GM13976 (cell line): ENCODE measurements at regions not wholly inside any gene's neighbourhood (a gene's known extent, or its start where the extent isn't known, plus 50 kb on each side); places are given as distances from the start of the nearest gene placed in this dataset.
"Not testable (repeated sequence)": the region's sequence is repeated elsewhere in the genome, so short reads cannot be mapped to it uniquely, and the experiment has no call there.

ENCODE experiments used
- DNase-seq: peaks from one replicate; pipeline ENCODE4 v3.0.0; 2012; ENCODE audit warnings: low spot score
- in situ Hi-C: fragments of 300-500 bp; cut with MboI; formaldehyde crosslinking; loops from one replicate; pipeline ENCODE4 v1.12.0; 2022; ENCODE audit warnings: low sequenced_read_pairs, mixed read lengths, inconsistent platforms; ENCODE audit not compliant: unreplicated experiment
- TF ChIP-seq, protein P1 (sequence below): IDR thresholded peaks from 2 replicates; pipeline ENCODE4 v1.5.1; 2012; ENCODE audit warnings: borderline replicate concordance, mild to moderate bottlenecking; ENCODE audit not compliant: insufficient read depth; ENCODE audit errors: extremely low read depth, missing control alignments, control extremely low read depth

DNA sequence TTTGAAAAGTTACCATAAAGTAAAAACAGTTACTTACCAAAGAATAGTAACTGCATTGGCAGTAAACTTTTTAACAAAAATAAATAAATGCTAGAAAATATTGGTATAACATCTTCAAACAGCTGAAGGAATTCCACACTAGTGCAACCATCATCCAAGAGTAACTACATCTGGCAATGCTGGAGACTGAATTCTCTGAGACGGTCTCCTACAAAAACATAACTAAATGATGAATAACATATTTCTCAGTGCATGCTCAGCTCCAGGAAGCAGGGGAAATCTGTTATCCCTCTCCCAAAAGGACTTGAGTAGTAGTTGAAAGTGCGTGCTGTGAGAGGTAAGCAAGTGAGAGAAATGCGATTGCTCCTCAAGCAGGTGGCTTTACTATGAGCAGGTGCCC, 526.8 kb upstream of the CCDC54 start:
- in situ Hi-C loops: no loop called here
- no peak for DNase-seq
- TF ChIP-seq, protein P1, sequence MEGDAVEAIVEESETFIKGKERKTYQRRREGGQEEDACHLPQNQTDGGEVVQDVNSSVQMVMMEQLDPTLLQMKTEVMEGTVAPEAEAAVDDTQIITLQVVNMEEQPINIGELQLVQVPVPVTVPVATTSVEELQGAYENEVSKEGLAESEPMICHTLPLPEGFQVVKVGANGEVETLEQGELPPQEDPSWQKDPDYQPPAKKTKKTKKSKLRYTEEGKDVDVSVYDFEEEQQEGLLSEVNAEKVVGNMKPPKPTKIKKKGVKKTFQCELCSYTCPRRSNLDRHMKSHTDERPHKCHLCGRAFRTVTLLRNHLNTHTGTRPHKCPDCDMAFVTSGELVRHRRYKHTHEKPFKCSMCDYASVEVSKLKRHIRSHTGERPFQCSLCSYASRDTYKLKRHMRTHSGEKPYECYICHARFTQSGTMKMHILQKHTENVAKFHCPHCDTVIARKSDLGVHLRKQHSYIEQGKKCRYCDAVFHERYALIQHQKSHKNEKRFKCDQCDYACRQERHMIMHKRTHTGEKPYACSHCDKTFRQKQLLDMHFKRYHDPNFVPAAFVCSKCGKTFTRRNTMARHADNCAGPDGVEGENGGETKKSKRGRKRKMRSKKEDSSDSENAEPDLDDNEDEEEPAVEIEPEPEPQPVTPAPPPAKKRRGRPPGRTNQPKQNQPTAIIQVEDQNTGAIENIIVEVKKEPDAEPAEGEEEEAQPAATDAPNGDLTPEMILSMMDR: no peak

DNA sequence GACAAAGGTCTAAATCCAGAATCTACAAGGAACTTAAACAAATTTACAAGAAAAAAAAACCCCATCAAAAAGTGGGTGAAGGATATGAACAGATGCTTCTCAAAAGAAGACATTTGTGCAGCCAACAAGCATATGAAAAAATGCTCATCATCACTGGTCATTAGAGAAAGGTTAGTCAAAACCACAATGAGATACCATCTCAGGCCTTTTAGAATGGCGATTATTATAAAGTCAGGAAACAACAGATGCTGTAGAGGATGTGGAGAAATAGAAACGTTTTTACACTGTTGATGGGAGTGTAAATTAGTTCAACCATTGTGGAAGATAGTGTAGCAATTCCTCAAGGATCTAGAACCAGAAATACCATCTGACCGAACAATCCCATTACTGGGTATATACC, 518.9 kb upstream of the CCDC54 start:
- in situ Hi-C loops, DNase-seq: not testable (repeated sequence)

DNA sequence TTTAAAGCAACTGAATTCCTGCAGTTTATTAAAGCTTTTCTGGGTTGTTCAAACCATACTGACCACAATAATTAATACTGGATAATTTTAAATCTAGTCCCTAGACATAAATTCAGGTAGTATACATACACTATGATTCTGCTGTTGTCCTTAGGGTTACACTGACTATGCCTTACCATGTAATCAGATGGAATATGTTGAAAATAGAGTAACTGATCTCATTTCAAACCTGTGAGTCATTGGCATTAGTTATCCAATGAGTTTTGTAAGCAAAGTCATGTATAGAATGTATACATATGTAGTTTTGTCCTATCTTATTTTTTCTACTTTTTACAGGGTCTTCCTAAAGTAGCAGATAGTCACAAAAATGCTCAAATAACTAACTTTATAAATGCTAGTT, 517.1 kb upstream of the CCDC54 start:
- TF ChIP-seq, protein P1: no peak
- in situ Hi-C loops: no loop called here
- DNase-seq: no peak

DNA sequence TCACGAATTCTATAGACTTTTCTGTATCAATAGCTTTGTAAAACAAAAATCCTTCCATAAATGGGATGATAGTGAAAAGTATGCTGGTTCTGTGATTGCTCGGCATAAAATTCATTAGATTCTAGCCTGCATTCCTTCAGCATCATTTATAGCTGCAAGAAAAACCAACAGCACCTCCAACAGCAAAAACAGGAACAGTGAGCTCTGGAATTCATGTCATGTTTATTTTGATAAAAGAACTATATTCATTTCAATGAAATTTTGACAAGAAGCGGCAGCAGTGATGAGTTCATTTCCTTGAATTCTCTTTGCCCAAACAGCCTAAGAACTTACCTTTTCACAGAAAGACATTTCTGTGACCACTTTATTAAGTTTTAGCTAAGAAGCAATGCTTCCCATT, 515.2 kb upstream of the CCDC54 start:
- no peak for DNase-seq
- in situ Hi-C loops: no loop called here
- TF ChIP-seq, protein P1: no peak

DNA sequence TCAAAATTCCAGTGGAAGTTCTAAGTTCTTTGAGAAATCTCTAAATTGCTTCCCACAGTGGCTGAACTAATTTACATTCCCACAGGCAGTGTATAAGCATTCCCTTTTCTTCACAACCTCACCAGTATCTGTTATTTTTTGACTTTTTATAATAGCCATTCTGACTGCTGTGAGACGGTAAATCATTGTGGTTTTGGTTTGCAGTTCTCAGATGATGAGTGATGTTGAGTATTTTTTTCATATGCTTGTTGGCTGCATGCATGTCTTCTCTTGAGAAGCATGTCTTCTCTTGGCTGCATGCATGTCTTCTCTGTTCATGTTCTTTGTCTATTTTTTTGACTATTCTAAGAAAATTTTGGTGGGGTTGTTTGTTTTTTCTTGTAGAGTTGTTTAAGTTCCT, 499.6 kb upstream of the CCDC54 start:
- in situ Hi-C loops: no loop called here
- TF ChIP-seq, protein P1: no peak

DNA sequence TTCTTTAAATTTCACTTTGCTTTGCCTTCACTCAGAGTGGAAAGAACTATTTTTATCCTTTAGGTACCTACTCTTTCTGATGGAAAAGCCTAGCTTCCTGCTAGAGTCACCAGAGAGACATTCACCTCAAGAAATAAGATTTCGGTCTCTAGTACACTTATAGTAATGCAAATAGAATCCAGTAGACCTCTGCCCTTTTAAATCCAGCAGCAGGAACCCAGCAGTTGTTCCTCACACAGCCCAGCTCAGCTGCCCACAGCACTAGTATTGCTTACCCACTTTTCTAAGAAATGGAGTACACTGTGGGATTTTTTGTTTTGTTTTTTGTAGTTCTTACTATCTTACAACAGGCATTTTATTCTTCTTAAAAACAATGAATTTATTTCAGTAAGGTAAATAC, 497.0 kb upstream of the CCDC54 start:
- in situ Hi-C loops: no loop called here
- TF ChIP-seq, protein P1: no peak
- DNase-seq: no peak

More for the DNA sequence above, 499.6 kb upstream of the CCDC54 start:
- no peak for DNase-seq

DNA sequence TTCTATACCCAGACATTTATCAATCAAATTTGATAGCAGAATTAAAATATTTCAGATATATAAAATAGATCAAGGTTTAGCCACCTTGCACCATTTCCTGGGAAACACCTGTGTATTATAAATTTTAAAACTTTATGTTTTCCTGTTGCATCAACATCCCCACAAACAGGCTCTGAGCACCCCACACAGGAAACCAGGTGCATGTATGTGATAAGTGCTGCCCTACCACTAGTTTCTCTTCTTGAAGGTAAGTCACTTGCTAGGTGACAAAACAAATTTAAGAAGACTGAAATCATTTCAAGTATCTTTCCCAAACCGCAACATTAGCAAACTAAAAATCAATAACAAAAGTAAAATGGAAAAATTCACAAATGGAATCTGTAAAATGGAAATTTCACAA, 496.1 kb upstream of the CCDC54 start:
- in situ Hi-C loops: no loop called here
- no peak for DNase-seq
- TF ChIP-seq, protein P1: no peak

DNA sequence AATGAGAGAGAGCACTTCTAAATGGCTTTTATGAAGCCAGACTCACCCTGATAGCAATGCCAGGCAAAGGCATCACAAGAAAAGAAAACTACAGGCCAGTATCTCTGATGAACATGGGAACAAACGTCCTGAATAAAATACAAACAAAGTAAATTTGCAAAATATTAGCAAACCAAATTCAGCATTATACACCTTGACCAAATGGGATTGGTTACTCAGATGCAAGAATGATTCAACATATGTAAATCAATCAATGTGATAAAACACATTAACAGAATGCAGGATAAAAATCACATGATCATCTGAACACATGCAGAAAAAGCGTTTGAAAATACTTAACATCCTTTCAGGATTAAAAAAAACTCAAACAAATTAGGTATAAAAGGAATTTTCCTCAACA, 494.9 kb upstream of the CCDC54 start:
- in situ Hi-C loops: no loop called here
- DNase-seq: no peak
- TF ChIP-seq, protein P1: no peak
